HCT116 (cell line): ENCODE measurements at regions not wholly inside any gene's neighbourhood (a gene's known extent, or its start where the extent isn't known, plus 50 kb on each side); places are given as distances from the start of the nearest gene placed in this dataset.

Source experiments
- ATAC-seq: fragments of 200-7000 bp; cut with Tn5 transposase; 2 replicates; pipeline ENCODE4 v1.9.1; 2020; ENCODE audit warnings: mild to moderate bottlenecking, moderate library complexity
- BruUV-seq: library from RNA; stranded (reverse); fragments of 400-500 nt; replicated peaks from 2 replicates; lab custom pipeline; 2021; lab: Mats Ljungman, UMichigan
- CTCF ChIA-PET: fragments of 300-600 bp; sonication (Branson Sonifier 250); formaldehyde crosslinking; loops from one replicate; lab custom pipeline; 2021; ENCODE audit warnings: antibody characterized with exemption; lab: Charles Lee
- POLR2A ChIA-PET: fragments of 300-600, 350-600 bp; sonication (Branson Sonifier 250); formaldehyde crosslinking; loops from one replicate; lab custom pipeline; 2021; ENCODE audit warnings: antibody characterized with exemption; lab: Charles Lee
- RAD21 ChIA-PET, 2 experiments: fragments of 300-600 bp; sonication (Branson Sonifier 250); formaldehyde crosslinking; loops; one replicate each; lab custom pipeline; 2023; ENCODE audit warnings: low total read pairs in 2 of 2; ENCODE audit not compliant: uncharacterized antibody in 2 of 2, unreplicated experiment in 2 of 2, low non-redundant PET in 1 of 2; lab: Charles Lee
- DNase-seq: peaks from one replicate; pipeline ENCODE4 v3.0.0-alpha.2; 2010; ENCODE audit warnings: low read depth, low spot score
- H2AFZ ChIP-seq: fragments of 200-600 bp; shearing (Covaris generic), sonication (generic); 2 replicates; pipeline ENCODE4 v1.6.1; 2017; ENCODE audit warnings: low read depth, mixed run types, mixed read lengths, antibody characterized with exemption, low read length; ENCODE audit not compliant: poor library complexity, severe bottlenecking
- H3K27ac ChIP-seq: 2 replicates; pipeline ENCODE4 v1.5.1; 2012; ENCODE audit warnings: low read depth, low read length
- H3K27me3 ChIP-seq: fragments of 200-600 bp; sonication (generic); 2 replicates; pipeline ENCODE4 v1.6.1; 2016; ENCODE audit warnings: mixed run types, low read length, mixed read lengths; ENCODE audit not compliant: insufficient read depth
- H3K36me3 ChIP-seq, 2 experiments: fragments of 200-500 bp in 1 of 2; fragments of 200-600 bp in 1 of 2; sonication (Bioruptor generic) in 1 of 2; sonication (generic) in 1 of 2; 2 replicates each; pipeline versions ENCODE4 v1.5.1 to v1.6.1; 2014 to 2016; ENCODE audit warnings: low read length in 2 of 2, inconsistent platforms in 1 of 2, mixed read lengths in 1 of 2, mixed run types in 1 of 2; ENCODE audit not compliant: insufficient read depth in 2 of 2, control insufficient read depth in 1 of 2
- H3K4me1 ChIP-seq, 2 experiments: fragments of 200-600 bp in 1 of 2; sonication (generic) in 1 of 2; 2 replicates each; pipeline versions ENCODE4 v1.5.1 to v1.6.1; 2012 to 2017; ENCODE audit warnings: low read length in 2 of 2, inconsistent platforms in 1 of 2, mild to moderate bottlenecking in 1 of 2, mixed read lengths in 1 of 2, mixed run types in 1 of 2, moderate library complexity in 1 of 2; ENCODE audit not compliant: insufficient read depth in 2 of 2, control insufficient read depth in 1 of 2
- H3K4me2 ChIP-seq: fragments of 200-600 bp; sonication (generic); 2 replicates; pipeline ENCODE4 v1.6.1; 2017; ENCODE audit warnings: mixed run types, low read length, mixed read lengths
- H3K4me3 ChIP-seq, 2 experiments: fragments of 200-600 bp in 1 of 2; sonication (generic) in 1 of 2; replicated peaks in 1 of 2; 2 replicates each; pipeline ENCODE4 v1.5.1; 2011 to 2016; ENCODE audit warnings: low read length in 2 of 2, control low read depth in 1 of 2, low read depth in 1 of 2, mild to moderate bottlenecking in 1 of 2, mixed read lengths in 1 of 2, mixed run types in 1 of 2
- H3K79me2 ChIP-seq: fragments of 200-600 bp; sonication (generic); 2 replicates; pipeline ENCODE4 v1.6.1; 2017; ENCODE audit warnings: mild to moderate bottlenecking, mixed run types, low read length, moderate library complexity, mixed read lengths; ENCODE audit not compliant: insufficient read depth
- H3K9ac ChIP-seq: fragments of 200-600 bp; sonication (generic); 2 replicates; pipeline ENCODE4 v1.6.1; 2016; ENCODE audit warnings: low read length, mixed read lengths
- H3K9me2 ChIP-seq: fragments of 200-600 bp; sonication (generic), shearing (Covaris generic); 2 replicates; pipeline ENCODE4 v1.6.1; 2017; ENCODE audit warnings: mixed run types, mild to moderate bottlenecking, moderate library complexity; ENCODE audit not compliant: insufficient read depth
- H3K9me3 ChIP-seq, 2 experiments: fragments of 200-500 bp in 1 of 2; fragments of 200-600 bp in 1 of 2; sonication (Bioruptor generic) in 1 of 2; sonication (generic) in 1 of 2; 2 replicates each; pipeline ENCODE4 v1.6.1; 2014 to 2017; ENCODE audit warnings: low read length in 2 of 2, mixed read lengths in 2 of 2, inconsistent platforms in 1 of 2, low read depth in 1 of 2, mild to moderate bottlenecking in 1 of 2, mixed run types in 1 of 2, moderate library complexity in 1 of 2; ENCODE audit not compliant: control insufficient read depth in 1 of 2, insufficient read depth in 1 of 2
- H4K20me1 ChIP-seq: fragments of 200-600 bp; sonication (generic), shearing (Covaris generic); 2 replicates; pipeline ENCODE4 v1.6.1; 2017; ENCODE audit warnings: mixed run types, mild to moderate bottlenecking, moderate library complexity; ENCODE audit not compliant: insufficient read depth
- CBX3 ChIP-seq: IDR thresholded peaks from 2 replicates; pipeline ENCODE4 v1.6.1; 2012; ENCODE audit warnings: low read depth
- CEBPB ChIP-seq: IDR thresholded peaks from 2 replicates; pipeline ENCODE4 v1.6.1; 2012; ENCODE audit warnings: low read depth
- EGR1 ChIP-seq: IDR thresholded peaks from 2 replicates; pipeline ENCODE4 v1.6.1; 2012; ENCODE audit warnings: low read depth
- EZH2 ChIP-seq: fragments of 200-600 bp; sonication (generic); IDR thresholded peaks from 2 replicates; pipeline ENCODE4 v1.6.1; 2017; ENCODE audit warnings: antibody characterized with exemption, mixed run types
- EZH2phosphoT487 ChIP-seq: fragments of 200-600 bp; IDR thresholded peaks from 2 replicates; pipeline ENCODE4 v1.6.1; 2018; ENCODE audit warnings: antibody characterized with exemption, borderline replicate concordance
- FOSL1 ChIP-seq: IDR thresholded peaks from 2 replicates; pipeline ENCODE4 v1.6.1; 2012; ENCODE audit warnings: low read depth
- POLR2AphosphoS5 ChIP-seq: IDR thresholded peaks from 2 replicates; pipeline ENCODE4 v1.6.1; 2011; ENCODE audit warnings: mild to moderate bottlenecking, low read depth, low read length, moderate library complexity
- RAD21 ChIP-seq: IDR thresholded peaks from 2 replicates; pipeline ENCODE4 v1.6.1; 2012; ENCODE audit warnings: low read depth, mild to moderate bottlenecking
- SIN3A ChIP-seq: IDR thresholded peaks from 2 replicates; pipeline ENCODE4 v1.6.1; 2012; ENCODE audit warnings: low read depth
- SP1 ChIP-seq: IDR thresholded peaks from 2 replicates; pipeline ENCODE4 v1.6.1; 2012; ENCODE audit warnings: low read depth
- SRF ChIP-seq: IDR thresholded peaks from 2 replicates; pipeline ENCODE4 v1.6.1; 2012; ENCODE audit warnings: low read depth
- TCF7L2 ChIP-seq: IDR thresholded peaks from 2 replicates; pipeline ENCODE4 v1.7.0; 2011; ENCODE audit warnings: borderline replicate concordance, inconsistent platforms; ENCODE audit not compliant: insufficient read depth, insufficient read length; ENCODE audit errors: extremely low read depth
- YY1 ChIP-seq: IDR thresholded peaks from 2 replicates; pipeline ENCODE4 v1.6.1; 2011; ENCODE audit warnings: low read length, low read depth, moderate library complexity, mild to moderate bottlenecking; ENCODE audit not compliant: insufficient replicate concordance; ENCODE audit errors: extremely low read depth
- ZFX ChIP-seq: fragments of 450-650 bp; IDR thresholded peaks from 2 replicates; pipeline ENCODE4 v1.6.1; 2017
- intact Hi-C: fragments of 100-400 bp; cut with micrococcal nuclease; formaldehyde crosslinking; loops from 2 replicates; pipeline ENCODE4 v1.10.0; 2022
- TF ChIP-seq, protein P1 (sequence below): IDR thresholded peaks from 2 replicates; pipeline ENCODE4 v1.6.1; 2012
- TF ChIP-seq, protein P2 (sequence below), 3 experiments: fragments of 200-600 bp in 1 of 3; sonication (generic) in 1 of 3; IDR thresholded peaks in 2 of 3; conservative IDR thresholded peaks in 1 of 3; 2 replicates each; pipeline ENCODE4 v1.5.1; 2012 to 2017; ENCODE audit warnings: low read depth in 2 of 3, low read length in 2 of 3, antibody characterized with exemption in 1 of 3, borderline replicate concordance in 1 of 3, control low read depth in 1 of 3, mild to moderate bottlenecking in 1 of 3, mixed read lengths in 1 of 3, mixed run types in 1 of 3, moderate library complexity in 1 of 3; ENCODE audit not compliant: insufficient read depth in 1 of 3
- TF ChIP-seq, protein P3 (sequence below): IDR thresholded peaks from 2 replicates; pipeline ENCODE4 v1.6.1; 2012
- TF ChIP-seq, protein P4 (sequence below): IDR thresholded peaks from 2 replicates; pipeline ENCODE4 v1.6.1; 2012; ENCODE audit warnings: low read depth
- TF ChIP-seq, protein P5 (sequence below): IDR thresholded peaks from 2 replicates; pipeline ENCODE4 v1.6.1; 2011; ENCODE audit warnings: mild to moderate bottlenecking, low read length, moderate library complexity; ENCODE audit not compliant: insufficient replicate concordance; ENCODE audit errors: extremely low read depth

DNA sequence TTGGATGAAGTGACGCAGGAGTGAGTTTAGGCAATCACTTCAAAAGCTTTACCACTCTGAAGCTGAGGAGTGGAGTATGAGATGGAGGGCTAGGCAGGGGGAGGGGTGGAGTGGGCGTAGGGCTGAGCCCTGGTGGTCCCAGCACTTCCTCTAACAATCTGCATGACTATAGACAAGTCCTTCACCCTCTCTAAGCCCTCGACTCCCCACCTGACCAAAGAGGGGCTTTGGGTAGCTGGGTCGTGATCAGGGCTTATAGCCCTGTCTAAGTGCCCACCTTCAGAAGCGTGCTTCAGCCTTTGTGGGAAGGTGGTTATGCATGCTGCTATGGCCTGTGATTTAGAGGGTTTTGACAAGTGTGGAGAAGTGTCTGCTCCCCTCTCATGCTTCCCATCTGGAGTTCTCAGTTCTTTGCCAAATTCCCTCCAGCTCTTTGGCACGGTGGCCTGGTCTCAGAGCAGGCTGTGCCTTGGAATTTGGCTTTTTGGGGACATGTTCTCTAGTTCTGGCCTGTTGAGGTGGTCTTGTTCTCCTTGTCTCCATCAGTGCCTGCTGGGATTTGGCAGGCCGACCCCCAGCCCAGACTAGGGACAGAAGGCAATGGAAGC lies 53.0 kb downstream of the ACTBL2 start:
- Histone ChIP-seq H3K9me2 (no peaks in the 10 kb centered on the region), H3K27me3 (no peaks in the 10 kb centered on the region), H3K9me3 (no peaks in the 10 kb centered on the region), H3K27ac (no peak overlapping the region), H3K4me1 (no peaks in the 10 kb centered on the region; a peak in 2 of 4 replicates), H4K20me1 (no peaks in the 10 kb centered on the region), H3K79me2 (no peaks in the 10 kb centered on the region), H3K4me2 (no peak overlapping the region), H3K9ac (no peak overlapping the region), H2AFZ (no peak overlapping the region), H3K36me3 (no peaks in the 10 kb centered on the region), H3K4me3 (no peak overlapping the region)
- intact Hi-C loops: no loop called here
- ATAC-seq (no peak), DNase-seq (no peak)
- ChIA-PET POLR2A (no interaction called here), RAD21 (no interaction called here), CTCF (no interaction called here)
- BruUV-seq: no TSS peak
- no peak for TF ChIP-seq POLR2AphosphoS5
- TF ChIP-seq, protein P1, sequence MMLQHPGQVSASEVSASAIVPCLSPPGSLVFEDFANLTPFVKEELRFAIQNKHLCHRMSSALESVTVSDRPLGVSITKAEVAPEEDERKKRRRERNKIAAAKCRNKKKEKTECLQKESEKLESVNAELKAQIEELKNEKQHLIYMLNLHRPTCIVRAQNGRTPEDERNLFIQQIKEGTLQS: no peak
- TF ChIP-seq EZH2phosphoT487: no peak
- no peak for TF ChIP-seq RAD21
- TF ChIP-seq ZFX: no peak
- no peak for TF ChIP-seq CBX3
- TF ChIP-seq YY1: no peak
- no peak for TF ChIP-seq TCF7L2
- no peak for TF ChIP-seq SRF
- TF ChIP-seq EZH2: no peak
- no peak for TF ChIP-seq SIN3A
- no peak for TF ChIP-seq FOSL1
- TF ChIP-seq, protein P2, sequence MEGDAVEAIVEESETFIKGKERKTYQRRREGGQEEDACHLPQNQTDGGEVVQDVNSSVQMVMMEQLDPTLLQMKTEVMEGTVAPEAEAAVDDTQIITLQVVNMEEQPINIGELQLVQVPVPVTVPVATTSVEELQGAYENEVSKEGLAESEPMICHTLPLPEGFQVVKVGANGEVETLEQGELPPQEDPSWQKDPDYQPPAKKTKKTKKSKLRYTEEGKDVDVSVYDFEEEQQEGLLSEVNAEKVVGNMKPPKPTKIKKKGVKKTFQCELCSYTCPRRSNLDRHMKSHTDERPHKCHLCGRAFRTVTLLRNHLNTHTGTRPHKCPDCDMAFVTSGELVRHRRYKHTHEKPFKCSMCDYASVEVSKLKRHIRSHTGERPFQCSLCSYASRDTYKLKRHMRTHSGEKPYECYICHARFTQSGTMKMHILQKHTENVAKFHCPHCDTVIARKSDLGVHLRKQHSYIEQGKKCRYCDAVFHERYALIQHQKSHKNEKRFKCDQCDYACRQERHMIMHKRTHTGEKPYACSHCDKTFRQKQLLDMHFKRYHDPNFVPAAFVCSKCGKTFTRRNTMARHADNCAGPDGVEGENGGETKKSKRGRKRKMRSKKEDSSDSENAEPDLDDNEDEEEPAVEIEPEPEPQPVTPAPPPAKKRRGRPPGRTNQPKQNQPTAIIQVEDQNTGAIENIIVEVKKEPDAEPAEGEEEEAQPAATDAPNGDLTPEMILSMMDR (IDR thresholded peaks at IDR 0.05 in 2 of 3, conservative IDR thresholded peaks at IDR 0.05 in 1 of 3; ENCODE audit: borderline replicate concordance in 1 of 3, insufficient read depth in 1 of 3, low read depth in 2 of 3, low read length in 2 of 3): no peak
- TF ChIP-seq, protein P3, sequence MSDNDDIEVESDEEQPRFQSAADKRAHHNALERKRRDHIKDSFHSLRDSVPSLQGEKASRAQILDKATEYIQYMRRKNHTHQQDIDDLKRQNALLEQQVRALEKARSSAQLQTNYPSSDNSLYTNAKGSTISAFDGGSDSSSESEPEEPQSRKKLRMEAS: no peak
- no peak for TF ChIP-seq CEBPB
- TF ChIP-seq, protein P4, sequence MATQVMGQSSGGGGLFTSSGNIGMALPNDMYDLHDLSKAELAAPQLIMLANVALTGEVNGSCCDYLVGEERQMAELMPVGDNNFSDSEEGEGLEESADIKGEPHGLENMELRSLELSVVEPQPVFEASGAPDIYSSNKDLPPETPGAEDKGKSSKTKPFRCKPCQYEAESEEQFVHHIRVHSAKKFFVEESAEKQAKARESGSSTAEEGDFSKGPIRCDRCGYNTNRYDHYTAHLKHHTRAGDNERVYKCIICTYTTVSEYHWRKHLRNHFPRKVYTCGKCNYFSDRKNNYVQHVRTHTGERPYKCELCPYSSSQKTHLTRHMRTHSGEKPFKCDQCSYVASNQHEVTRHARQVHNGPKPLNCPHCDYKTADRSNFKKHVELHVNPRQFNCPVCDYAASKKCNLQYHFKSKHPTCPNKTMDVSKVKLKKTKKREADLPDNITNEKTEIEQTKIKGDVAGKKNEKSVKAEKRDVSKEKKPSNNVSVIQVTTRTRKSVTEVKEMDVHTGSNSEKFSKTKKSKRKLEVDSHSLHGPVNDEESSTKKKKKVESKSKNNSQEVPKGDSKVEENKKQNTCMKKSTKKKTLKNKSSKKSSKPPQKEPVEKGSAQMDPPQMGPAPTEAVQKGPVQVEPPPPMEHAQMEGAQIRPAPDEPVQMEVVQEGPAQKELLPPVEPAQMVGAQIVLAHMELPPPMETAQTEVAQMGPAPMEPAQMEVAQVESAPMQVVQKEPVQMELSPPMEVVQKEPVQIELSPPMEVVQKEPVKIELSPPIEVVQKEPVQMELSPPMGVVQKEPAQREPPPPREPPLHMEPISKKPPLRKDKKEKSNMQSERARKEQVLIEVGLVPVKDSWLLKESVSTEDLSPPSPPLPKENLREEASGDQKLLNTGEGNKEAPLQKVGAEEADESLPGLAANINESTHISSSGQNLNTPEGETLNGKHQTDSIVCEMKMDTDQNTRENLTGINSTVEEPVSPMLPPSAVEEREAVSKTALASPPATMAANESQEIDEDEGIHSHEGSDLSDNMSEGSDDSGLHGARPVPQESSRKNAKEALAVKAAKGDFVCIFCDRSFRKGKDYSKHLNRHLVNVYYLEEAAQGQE: no peak
- no peak for TF ChIP-seq SP1
- no peak for TF ChIP-seq EGR1
- TF ChIP-seq, protein P5, sequence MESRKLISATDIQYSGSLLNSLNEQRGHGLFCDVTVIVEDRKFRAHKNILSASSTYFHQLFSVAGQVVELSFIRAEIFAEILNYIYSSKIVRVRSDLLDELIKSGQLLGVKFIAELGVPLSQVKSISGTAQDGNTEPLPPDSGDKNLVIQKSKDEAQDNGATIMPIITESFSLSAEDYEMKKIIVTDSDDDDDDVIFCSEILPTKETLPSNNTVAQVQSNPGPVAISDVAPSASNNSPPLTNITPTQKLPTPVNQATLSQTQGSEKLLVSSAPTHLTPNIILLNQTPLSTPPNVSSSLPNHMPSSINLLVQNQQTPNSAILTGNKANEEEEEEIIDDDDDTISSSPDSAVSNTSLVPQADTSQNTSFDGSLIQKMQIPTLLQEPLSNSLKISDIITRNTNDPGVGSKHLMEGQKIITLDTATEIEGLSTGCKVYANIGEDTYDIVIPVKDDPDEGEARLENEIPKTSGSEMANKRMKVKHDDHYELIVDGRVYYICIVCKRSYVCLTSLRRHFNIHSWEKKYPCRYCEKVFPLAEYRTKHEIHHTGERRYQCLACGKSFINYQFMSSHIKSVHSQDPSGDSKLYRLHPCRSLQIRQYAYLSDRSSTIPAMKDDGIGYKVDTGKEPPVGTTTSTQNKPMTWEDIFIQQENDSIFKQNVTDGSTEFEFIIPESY: no peak
